GM19240 (cell line): ENCODE measurements at regions not wholly inside any gene's neighbourhood (a gene's known extent, or its start where the extent isn't known, plus 50 kb on each side); places are given as distances from the start of the nearest gene placed in this dataset.
"Not testable (repeated sequence)": the region's sequence is repeated elsewhere in the genome, so short reads cannot be mapped to it uniquely, and the experiment has no call there.

Experiments used
- DNase-seq: peaks from one replicate; pipeline ENCODE4 v3.0.0; 2011; ENCODE audit warnings: low spot score; ENCODE audit not compliant: insufficient read length

DNA sequence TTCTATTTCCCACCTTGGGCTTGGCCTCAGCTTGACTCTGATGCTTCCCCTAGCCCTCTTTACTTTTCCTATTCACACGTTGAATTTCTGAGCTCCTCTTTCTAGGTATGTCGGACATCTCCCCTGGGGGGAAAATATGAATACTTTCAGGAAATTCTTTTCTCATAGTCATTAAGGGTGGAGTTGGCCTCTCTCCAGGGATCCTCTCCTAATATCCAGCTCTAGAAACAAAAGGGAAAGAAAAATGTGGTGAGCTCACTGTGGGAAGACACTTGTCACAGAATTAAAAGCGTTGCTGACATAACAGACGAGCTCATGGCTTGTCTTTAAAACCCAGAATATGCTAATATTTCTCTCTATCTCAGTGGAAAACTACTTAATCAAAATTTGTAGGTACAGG lies 132.7 kb upstream of the MEX3C start:
- DNase-seq, result no peak

DNA sequence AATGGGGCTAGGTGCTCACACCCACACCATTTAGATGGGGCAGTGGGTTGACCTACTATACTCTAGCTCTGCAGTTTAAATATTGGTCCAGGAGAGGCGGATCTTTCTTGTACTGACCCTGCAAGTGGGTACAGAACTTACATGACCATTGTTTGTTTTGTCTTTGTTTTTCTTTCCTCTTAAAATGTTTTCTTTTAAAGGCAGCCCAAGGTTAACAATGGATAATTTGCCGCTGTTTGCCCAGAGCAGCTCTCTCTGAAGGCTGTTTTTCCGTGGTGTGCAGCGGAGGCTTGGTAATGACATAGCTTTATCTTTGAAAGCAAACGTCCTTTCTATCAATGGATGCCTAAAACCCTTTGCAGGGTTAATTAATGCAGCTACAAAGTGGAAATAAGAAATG lies 133.3 kb upstream of the MEX3C start:
- no peak for DNase-seq

DNA sequence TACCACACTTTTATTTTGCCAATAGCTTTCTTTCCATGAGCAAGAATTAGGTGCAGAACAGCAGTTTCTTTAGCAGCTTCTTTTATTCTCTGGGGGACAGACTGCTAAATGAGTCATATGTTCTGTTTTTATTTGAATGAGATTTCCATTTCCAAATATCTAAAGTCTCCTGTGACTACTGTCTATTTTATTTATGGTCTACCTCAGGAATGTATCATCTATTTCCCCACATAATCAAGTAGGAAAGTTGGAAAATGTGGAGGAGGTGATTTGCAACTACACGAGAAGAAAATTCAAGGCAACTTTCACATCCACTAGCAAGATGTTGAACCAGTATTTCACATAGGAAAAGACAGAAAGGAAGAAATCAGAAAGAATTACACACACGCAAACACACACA lies 139.9 kb upstream of the MEX3C start:
- DNase-seq, result no peak

DNA sequence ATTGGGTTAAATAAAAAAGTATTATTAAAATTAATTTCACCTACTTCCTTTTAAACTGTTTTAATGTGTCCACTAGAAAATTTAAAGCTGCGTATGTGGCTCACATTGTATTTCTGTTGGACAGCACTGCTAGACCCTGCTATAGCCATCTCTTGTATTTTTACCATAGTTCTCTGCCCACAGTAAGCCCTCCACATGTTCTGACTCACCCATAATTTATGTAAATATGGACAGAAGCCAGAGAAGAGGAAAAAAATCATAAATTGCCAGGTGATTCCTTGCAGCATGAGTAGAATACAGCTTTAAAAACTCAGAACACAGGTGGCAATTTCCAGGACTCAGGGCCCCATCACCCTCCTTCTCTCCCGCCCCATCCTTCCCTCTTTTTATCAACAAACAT lies 142.4 kb upstream of the MEX3C start:
- DNase-seq, result no peak

DNA sequence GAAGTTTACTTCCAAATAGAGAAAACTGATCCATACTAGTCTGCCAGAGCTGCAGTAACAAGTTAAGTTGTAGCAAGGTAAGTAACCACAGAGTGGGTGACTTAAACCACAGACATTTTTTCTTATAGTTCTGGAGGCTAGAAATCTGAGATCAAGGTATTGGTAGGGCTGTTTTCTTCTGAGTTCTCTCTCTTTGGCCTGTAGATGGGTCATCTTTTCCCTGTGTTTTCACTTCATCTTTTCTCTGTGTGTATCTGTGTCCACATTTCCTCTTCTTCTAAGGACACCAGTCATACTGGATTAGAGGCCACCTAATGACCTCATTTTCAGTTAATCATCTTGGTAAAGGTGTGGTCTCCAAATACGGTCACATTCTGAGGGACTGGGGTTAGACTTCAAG lies 142.9 kb upstream of the MEX3C start:
- DNase-seq, result no peak

DNA sequence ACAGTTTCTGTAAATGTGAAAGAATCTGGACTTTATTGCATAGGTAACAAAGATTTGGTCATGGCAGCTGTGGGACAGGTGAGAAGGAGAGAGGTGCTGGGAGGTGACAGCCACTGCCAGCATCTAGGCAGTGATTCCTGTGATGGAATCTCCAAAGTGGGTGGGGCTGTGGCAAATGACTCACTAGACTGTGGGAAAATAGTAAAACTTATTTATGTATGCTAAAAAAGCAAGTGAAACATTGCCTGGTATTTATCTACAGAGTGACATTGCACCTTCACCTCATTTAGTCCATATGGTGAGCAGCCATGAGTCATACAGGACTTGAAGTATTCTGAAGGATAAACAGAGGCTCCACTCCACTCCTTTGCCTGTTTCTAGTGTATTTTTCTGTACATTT lies 145.3 kb upstream of the MEX3C start:
- DNase-seq, result no peak

DNA sequence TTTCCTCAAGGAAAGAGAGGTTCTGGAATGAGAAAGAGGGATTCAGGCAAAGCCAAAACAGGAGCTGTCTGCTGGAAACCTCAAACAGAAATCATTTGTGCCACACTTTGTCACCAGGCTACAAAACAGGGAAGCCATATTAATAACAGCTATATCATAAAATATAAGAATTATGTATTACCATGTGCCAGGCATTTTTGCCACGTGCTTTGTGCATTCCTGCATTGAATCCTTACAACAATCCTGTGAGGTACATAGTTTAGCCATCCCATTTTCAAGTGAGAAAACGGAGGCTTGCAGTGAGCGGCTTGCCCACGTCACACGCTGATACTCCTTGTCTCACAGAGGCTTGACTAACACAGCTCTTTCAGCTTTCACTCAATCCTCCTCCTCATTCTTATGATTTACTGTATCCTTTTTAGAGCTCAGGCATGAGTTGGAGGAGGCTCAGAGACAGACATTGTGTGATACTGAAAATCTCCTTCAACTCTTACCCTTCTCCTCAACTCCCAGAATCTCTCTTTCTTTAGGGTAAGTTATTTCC lies 148.4 kb upstream of the MEX3C start:
- DNase-seq, result no peak

DNA sequence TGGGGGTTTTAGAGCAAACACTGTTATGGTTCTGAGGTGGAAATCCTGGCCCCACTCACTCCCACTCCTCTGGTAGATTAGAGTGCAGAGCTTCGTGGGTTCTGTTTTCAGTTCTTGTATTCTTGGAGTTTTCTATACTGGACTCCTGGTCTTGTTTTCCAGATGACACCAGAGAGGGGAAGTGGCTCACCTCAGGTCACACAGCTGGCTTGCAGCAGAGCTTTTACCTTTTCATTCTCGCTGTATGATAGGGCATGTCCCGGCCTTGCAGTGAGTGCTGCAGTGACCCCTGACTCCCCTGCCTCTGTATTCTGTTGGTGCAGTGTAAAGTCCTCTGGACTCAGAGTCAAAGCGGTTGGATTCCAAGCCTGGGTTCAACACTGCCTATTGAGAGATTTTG lies 148.9 kb upstream of the MEX3C start:
- DNase-seq, result no peak

DNA sequence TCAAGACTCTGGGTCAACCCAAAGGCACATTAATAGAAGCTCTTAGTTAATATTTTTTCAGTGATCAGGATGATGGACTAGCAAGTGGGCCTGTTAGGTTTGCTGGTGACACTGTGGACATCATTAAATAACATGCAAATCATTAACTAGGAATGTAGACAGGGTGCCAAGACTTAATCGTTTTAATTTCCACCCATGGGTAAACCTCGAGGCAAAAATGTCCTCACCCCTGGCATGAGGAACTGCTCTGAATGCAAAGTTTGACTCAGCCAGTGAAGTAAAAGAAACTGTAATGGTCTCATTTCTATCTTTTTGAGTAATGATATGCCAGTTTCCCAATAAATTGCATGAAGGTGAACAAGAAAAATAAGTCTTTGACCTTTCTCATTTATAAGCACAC lies 152.6 kb upstream of the MEX3C start:
- no peak for DNase-seq

DNA sequence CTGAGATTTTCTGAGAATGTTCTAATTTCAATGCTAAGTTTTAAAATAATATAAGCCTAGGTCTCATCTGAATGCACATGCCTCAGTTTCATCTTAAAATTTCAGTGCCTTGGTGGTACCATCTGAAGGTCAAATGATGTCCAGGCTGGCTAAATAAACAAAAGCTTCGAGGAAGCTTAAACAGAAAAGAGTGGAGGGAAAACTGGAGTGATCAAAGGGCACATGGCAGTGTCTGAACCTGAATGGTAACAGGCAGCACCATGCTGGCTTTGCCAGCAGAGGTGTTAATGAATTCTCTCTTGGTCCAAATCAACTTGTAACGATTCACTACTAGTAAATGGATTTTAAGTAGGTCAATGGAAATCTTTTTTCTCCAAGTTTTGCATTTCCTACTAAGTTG lies 158.4 kb upstream of the MEX3C start:
- no peak for DNase-seq

DNA sequence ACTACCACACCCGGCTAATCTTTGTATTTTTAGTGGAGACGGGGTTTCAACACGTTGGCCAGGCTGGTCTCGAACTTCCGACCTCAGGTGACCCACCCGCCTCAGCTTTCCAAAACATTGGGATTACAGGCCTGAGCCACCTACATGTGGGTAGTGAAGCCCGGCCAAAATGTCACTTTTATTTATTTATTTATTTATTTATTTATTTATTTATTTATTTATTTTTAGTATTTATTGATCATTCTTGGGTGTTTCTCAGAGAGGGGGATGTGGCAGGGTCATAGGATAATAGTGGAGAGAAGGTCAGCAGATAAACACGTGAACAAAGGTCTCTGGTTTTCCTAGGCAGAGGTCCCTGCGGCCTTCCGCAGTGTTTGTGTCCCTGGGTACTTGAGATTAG lies 162.8 kb upstream of the MEX3C start:
- DNase-seq, result not testable (repeated sequence)

DNA sequence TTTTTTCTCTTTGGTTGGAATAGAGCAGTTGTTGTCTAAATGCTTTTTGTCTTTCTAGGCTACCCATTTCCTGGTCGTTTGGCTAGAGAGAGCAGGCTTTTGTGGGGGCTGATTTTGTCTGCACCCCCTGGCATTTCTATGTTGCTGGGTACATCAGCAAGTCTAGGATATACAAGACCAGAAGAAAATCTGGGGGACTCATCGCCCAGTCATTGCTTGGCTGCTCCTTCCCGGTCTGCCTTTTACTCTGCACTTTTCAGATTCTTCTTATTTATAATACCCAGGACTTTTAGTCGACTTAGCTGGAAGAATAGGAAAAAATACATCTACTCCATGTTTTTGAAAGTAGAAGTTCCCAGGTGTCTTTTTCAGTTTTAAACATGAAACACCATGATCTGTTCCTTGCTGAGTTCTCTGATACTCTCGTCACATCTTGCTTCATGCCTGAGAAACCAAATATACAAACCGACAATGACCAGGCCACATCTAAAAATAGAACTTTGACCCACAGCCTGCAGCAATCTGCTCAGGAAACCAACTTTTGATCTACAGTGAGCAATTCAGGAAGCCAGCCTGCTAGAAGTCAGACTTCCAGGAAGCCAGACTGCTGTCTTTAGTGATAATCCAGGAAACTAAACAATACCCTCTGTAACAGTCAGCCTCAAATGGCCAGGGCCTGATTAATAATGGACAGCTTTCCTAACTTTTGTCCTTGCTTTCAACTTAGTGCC lies 163.8 kb upstream of the MEX3C start:
- no peak for DNase-seq

DNA sequence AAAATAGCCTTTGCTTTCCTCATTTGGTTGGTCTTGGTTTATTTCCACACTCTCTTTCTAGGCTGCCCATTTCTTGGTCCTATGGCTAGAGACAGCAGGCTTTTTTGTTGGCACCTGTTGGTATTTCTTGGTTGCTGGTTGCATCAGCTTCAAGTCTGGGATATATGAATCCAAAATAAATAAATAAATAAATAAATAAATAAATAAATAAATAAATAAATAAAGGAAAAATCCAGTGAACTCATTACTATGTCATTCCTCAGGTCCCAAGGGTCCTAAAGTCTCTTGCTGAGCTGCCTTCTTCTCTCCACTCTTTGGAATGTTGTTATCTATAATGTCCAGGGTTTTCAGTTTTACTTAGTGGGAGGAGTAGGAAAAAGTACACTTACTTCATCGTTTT lies 165.9 kb upstream of the MEX3C start:
- no peak for DNase-seq

DNA sequence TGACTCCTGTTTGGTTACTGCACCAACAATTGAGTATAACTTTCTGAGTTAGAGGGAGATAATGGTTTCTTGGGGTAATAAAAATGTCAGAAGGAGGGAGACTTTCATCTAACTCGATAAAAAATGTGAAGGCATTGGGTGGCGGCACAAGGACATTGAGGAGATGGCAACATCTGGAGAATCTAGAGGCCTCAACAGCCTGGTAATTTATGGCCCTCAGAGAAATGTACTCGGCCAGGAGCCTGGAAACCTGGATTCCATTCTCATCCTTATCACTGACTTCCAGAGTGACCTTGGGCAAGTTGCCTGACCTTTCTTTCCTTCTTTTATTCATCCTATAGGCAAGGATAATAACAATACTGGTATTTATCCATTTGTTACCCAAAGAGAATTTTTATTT lies 173.5 kb upstream of the MEX3C start:
- no peak for DNase-seq

DNA sequence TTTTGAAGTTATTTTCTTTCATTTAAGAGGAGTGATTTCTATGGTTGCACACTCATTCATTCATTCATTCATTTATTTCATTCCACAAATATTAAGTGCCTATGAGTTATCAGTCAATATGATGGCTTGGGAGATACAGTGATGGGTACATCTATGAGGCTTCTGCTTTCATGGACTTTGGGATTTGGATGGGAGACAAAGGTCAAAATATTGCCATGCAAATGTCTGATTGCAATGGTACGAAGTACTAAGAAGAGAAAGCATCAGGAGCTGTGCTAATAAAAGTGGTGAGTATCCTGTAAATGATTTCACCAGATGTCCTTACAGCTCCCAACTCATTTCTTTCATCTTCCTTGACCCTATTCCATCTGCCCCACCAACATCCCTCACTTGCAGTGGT lies 174.4 kb upstream of the MEX3C start:
- DNase-seq, result no peak

DNA sequence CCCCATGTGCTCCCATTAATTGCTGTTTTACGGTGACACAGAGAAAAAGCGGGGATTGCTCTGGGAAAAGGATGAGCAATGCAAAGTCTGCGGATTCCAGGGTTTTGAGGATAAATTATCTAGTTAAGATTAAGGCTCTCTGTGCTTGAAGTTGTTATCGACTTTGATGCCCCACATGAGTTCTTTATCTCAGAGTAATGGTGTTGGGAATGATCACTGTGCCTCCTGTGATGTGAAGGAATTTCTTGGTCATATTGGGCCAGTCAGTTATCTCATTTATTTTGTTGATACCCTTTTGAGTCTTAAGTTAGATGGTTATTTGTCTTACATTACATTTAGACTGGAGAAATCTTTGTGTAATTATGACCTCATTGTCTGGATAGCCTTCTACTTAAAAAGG lies 184.6 kb upstream of the MEX3C start:
- no peak for DNase-seq

DNA sequence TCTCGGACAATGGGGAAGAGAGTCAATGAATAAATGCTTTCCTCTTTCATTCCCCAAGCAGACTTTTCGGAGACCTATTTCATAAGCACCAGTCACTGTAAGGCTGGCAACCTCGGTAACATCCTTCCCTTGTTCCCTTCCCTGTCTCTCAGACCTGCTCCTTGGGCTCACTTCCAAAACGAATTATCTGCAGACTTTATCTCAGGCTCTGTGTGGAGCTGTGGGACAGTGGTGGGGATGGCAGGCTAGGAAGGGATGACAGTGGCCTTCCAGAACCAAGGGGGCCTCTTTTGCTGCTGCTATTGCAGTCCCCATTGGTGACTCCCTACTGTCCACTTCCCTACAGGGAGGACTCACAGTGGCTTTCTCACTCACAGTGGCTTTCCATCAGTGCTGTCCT lies 185.6 kb upstream of the MEX3C start:
- DNase-seq, result no peak

DNA sequence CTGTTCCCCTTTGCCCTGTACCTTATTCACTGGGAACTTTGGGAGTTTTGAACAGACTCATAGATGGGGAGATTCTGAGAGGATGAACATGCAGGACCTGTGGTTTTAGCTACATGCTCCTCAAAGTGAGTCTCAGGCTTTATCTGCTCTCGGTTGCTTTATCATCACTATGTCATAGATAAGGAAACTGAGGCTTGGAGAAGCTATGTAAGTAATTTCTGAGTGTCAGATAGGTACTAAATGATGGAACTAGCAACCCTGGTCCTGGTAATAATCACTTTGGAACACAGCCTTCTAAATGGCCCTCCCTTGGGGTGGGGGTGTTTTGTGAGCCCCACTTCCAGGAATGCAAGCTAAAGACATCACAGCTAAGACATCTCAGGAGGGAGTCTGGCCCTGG lies 186.2 kb upstream of the MEX3C start:
- DNase-seq, result no peak

DNA sequence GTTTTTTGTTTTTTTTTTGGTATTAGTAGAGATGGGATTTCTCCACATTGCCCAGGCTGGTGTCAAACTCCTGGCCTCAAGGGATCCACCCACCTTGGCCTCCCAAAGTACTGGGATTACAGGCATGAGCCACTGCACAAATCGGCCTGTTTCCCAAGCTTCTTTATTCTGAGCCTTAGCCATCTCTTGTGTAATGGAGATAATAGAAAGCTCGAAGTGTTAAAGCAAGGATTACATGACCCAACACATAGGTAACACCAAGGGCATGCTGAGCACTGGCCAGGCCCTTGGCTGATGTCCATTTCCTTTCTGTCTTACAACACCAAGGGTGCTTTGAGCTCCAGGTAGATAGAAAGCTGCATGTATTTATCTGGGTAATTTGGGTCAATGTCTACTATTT lies 187.8 kb upstream of the MEX3C start:
- no peak for DNase-seq

DNA sequence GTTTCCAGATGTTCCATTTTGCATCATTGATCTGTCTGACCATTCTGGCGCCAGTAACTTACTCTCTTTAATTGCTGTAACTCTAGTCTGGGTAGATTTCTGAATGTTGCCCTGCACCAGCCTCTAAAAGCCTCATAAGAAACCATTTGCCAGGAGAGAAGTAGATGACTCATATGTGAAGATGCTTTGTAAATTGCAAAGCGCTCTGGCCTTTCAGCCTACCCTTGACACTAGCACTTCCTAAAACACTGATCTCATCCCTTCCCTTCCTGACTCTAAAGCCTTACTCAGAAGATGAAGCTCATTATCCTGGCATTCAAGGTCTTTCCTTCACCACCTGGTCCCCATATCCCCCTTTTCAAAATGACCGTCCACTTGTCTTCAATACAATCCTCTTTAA lies 193.2 kb upstream of the MEX3C start:
- no peak for DNase-seq

DNA sequence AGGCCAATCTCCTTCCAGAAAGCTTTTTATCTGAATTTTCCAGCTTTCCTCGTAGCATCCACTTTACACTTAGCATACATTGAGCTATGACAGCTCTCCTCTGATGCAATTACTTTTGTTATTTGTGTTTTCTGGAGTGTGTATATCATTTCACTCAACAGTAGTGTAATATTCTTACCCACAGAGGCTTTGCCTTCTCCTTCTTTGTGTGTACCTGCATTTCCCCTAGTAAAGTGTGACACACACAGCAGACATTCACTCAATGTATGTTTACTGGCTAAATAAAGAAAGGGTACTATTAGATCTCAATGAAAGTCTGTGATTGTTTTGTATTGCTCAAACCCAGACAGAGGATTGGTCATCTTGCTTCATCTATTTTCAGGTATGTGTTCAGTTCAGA lies 193.7 kb upstream of the MEX3C start:
- DNase-seq, result no peak

DNA sequence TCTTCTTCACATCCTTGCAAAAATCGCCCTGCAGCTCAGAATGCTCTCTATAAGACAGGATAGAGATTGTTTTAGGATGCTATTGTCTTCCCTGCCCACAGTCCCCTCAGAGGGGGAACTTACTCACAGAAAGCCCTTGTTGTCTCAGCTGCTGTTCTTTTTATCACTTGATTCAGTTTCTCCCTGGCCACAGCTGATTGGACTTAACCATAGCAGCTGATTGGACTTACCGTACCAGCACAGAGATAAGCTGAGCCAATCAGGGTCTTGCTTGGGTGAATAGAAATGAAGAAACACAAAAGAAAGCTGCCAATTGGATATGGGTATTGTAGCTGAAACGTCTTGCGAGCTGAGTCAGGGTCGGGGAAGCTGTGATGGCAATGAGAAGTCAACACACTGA lies 194.2 kb upstream of the MEX3C start:
- no peak for DNase-seq

DNA sequence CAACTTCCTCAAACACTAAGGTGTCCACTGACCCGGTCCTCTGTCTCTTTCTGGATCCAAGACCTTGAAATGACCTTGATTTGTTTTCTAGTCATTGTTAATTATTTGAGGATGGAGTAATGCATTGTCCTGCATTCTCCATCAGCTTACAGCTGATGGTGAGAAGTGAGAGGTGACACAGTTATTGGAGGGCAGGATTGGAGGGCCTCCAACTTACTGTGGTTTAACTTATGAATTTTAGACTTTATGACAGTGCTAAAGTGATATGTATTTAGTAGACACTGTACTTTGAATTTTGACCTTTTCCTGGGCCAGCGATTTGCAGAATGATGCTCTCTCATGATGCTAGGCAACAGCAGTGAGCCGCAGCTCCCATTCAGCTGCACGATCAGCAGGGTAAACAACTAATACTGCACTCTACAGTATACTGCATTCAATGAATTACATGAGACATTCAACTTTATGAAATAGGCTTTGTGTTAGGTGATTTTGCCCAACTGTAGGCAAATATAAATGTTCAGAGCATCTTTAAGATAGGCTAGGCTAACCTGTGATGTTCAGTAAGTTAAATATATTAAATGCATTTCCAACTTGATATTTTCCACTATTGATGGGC lies 200.0 kb upstream of the MEX3C start:
- DNase-seq, result no peak
